ENCODE measurements at regions not wholly inside any gene's neighbourhood (a gene's known extent, or its start where the extent isn't known, plus 50 kb on each side); places are given as distances from the start of the nearest gene placed in this dataset.

- no peak for TF ChIP-seq CTCF (conservative IDR thresholded peaks at IDR 0.05; ENCODE audit: low read depth in 2 of 2)
- no peak for TF ChIP-seq REST (IDR thresholded peaks at IDR 0.05; ENCODE audit: unreplicated experiment)
- no peak for TF ChIP-seq EZH2 (IDR thresholded peaks at IDR 0.05; ENCODE audit: low read depth, unreplicated experiment)
- no peak for TF ChIP-seq POLR2AphosphoS5 (IDR thresholded peaks at IDR 0.05; ENCODE audit: low read depth)
- no peak for TF ChIP-seq CREB1 (CRISPR knock-in tag; IDR thresholded peaks at IDR 0.05; ENCODE audit: low read depth)
- TF ChIP-seq EZH2phosphoT487 (IDR thresholded peaks at IDR 0.05; ENCODE audit: unreplicated experiment) = no peak
- TF ChIP-seq ETS1 (IDR thresholded peaks at IDR 0.05) = no peak
- TF ChIP-seq JUNB (IDR thresholded peaks at IDR 0.05; ENCODE audit: unreplicated experiment) = no peak
- TF ChIP-seq ZNF331 (CRISPR knock-in tag; IDR thresholded peaks at IDR 0.05; ENCODE audit: low read depth) = no peak
These were observed 50.3 kb upstream of the GLI2 start for GRCh38 chr2:120685066-120685973.
